ENCODE measurements at regions not wholly inside any gene's neighbourhood (a gene's known extent, or its start where the extent isn't known, plus 50 kb on each side); places are given as distances from the start of the nearest gene placed in this dataset.

GRCh38 chr3:194930377-194931204 is 244.9 kb downstream of the FAM43A start:
- Histone ChIP-seq H3K4me3 (ENCODE audit: low read length) (no peak overlapping the region), H3K9me3 (ENCODE audit: control insufficient read depth, low read length) (no peaks in the 10 kb centered on the region), H3K27me3 (ENCODE audit: control insufficient read depth, insufficient read depth) (no peaks in the 10 kb centered on the region), H3K4me1 (ENCODE audit: control insufficient read depth, insufficient read depth, low read length) (peaks cover 12% of the 10 kb centered on the region), H3K27ac (ENCODE audit: low read length) (peak overlapping the region; percentile 93)
- peak; percentile 84 to 92 for ATAC-seq
- peak; percentile 55 to 84 (median 69) for DNase-seq
- intact Hi-C loops (cut with DNase I) = no loop called here
- 38% methylated on average over 9 of the region's 9 CpGs for WGBS

GRCh38 chr3:194931347-194931746 is 245.7 kb downstream of the FAM43A start:
- no peak overlapping the region for H3K4me3 ChIP-seq (ENCODE audit: low read length)
- H3K4me1 ChIP-seq (ENCODE audit: control insufficient read depth, insufficient read depth, low read length) = peaks cover 12% of the 10 kb centered on the region
- no peak for DNase-seq
- H3K27me3 ChIP-seq (ENCODE audit: control insufficient read depth, insufficient read depth) = no peaks in the 10 kb centered on the region
- H3K27ac ChIP-seq (ENCODE audit: low read length) = peak overlapping the region; percentile 73
- WGBS = 47% methylated on average over 4 of the region's 4 CpGs
- H3K9me3 ChIP-seq (ENCODE audit: control insufficient read depth, low read length) = no peaks in the 10 kb centered on the region
- peak in 1 of 2 donors; percentile 17 for ATAC-seq
- intact Hi-C loops (cut with DNase I) = no loop called here

- intact Hi-C loops (cut with DNase I) = no loop called here
- no peak for DNase-seq
Measured at GRCh38 chr3:194931865-194932264, 246.2 kb downstream of the FAM43A start.

GRCh38 chr3:194933465-194933864 is 247.8 kb downstream of the FAM43A start:
- intact Hi-C loops (cut with DNase I) = no loop called here
- no peak overlapping the region for H3K4me3 ChIP-seq (ENCODE audit: low read length)
- no peaks in the 10 kb centered on the region for H3K9me3 ChIP-seq (ENCODE audit: control insufficient read depth, low read length)
- DNase-seq (no peak), ATAC-seq (no peak)
- no peak overlapping the region for H3K27ac ChIP-seq (ENCODE audit: low read length)
- 91% methylated on average over 5 of the region's 5 CpGs for WGBS
- no peaks in the 10 kb centered on the region for H3K27me3 ChIP-seq (ENCODE audit: control insufficient read depth, insufficient read depth)
- peaks cover 10% of the 10 kb centered on the region for H3K4me1 ChIP-seq (ENCODE audit: control insufficient read depth, insufficient read depth, low read length)

More at GRCh38 chr3:194931865-194932264, 246.2 kb downstream of the FAM43A start:
- WGBS = 70% methylated on average over 2 of the region's 2 CpGs
- H3K27ac ChIP-seq (ENCODE audit: low read length) = peak overlapping the region; percentile 73
- no peak overlapping the region for H3K4me3 ChIP-seq (ENCODE audit: low read length)
- ATAC-seq = no peak
- H3K27me3 ChIP-seq (ENCODE audit: control insufficient read depth, insufficient read depth) = no peaks in the 10 kb centered on the region
- no peaks in the 10 kb centered on the region for H3K9me3 ChIP-seq (ENCODE audit: control insufficient read depth, low read length)
- peaks cover 12% of the 10 kb centered on the region for H3K4me1 ChIP-seq (ENCODE audit: control insufficient read depth, insufficient read depth, low read length)

- Histone ChIP-seq H3K4me1 (ENCODE audit: control insufficient read depth, insufficient read depth, low read length) (peaks cover 15% of the 10 kb centered on the region), H3K27ac (ENCODE audit: low read length) (no peak overlapping the region), H3K4me3 (ENCODE audit: low read length) (no peak overlapping the region), H3K27me3 (ENCODE audit: control insufficient read depth, insufficient read depth) (no peaks in the 10 kb centered on the region), H3K9me3 (ENCODE audit: control insufficient read depth, low read length) (no peaks in the 10 kb centered on the region)
- ATAC-seq (no peak), DNase-seq (peak in 1 of 3 donors; percentile 64)
- intact Hi-C loops (cut with DNase I) = no loop called here
- 85% methylated on average over 4 of the region's 4 CpGs for WGBS
Measured at GRCh38 chr3:194935061-194935460, 249.4 kb downstream of the FAM43A start.

- no peak overlapping the region for H3K4me3 ChIP-seq (ENCODE audit: low read length)
- no peaks in the 10 kb centered on the region for H3K9me3 ChIP-seq (ENCODE audit: control insufficient read depth, low read length)
- ATAC-seq (no peak), DNase-seq (no peak)
- H3K4me1 ChIP-seq (ENCODE audit: control insufficient read depth, insufficient read depth, low read length) = peaks cover 12% of the 10 kb centered on the region
- 87% methylated on average over 10 of the region's 10 CpGs for WGBS
- H3K27ac ChIP-seq (ENCODE audit: low read length) = no peak overlapping the region
- intact Hi-C loops (cut with DNase I) = no loop called here
- H3K27me3 ChIP-seq (ENCODE audit: control insufficient read depth, insufficient read depth) = no peaks in the 10 kb centered on the region
Measured at GRCh38 chr3:194935632-194936470, 250.2 kb downstream of the FAM43A start.

- H3K27ac ChIP-seq (ENCODE audit: low read length) = no peak overlapping the region
Measured at GRCh38 chr3:194936659-194937058, 251.0 kb downstream of the FAM43A start.

GRCh38 chr3:194937144-194937543 is 251.5 kb downstream of the FAM43A start:
- Histone ChIP-seq H3K27ac (ENCODE audit: low read length) (no peak overlapping the region), H3K9me3 (ENCODE audit: control insufficient read depth, low read length) (no peaks in the 10 kb centered on the region), H3K27me3 (ENCODE audit: control insufficient read depth, insufficient read depth) (no peaks in the 10 kb centered on the region), H3K4me3 (ENCODE audit: low read length) (no peak overlapping the region), H3K4me1 (ENCODE audit: control insufficient read depth, insufficient read depth, low read length) (peaks cover 5% of the 10 kb centered on the region)
- DNase-seq = no peak
- WGBS = 97% methylated on average over 5 of the region's 5 CpGs
- ATAC-seq = no peak
- intact Hi-C loops (cut with DNase I) = no loop called here

More at GRCh38 chr3:194936659-194937058, 251.0 kb downstream of the FAM43A start:
- peaks cover 8% of the 10 kb centered on the region for H3K4me1 ChIP-seq (ENCODE audit: control insufficient read depth, insufficient read depth, low read length)
- H3K27me3 ChIP-seq (ENCODE audit: control insufficient read depth, insufficient read depth) = no peaks in the 10 kb centered on the region
- no peak for ATAC-seq
- intact Hi-C loops (cut with DNase I) = no loop called here
- DNase-seq = no peak
- no peaks in the 10 kb centered on the region for H3K9me3 ChIP-seq (ENCODE audit: control insufficient read depth, low read length)
- H3K4me3 ChIP-seq (ENCODE audit: low read length) = no peak overlapping the region
- WGBS = 66% methylated on average over 4 of the region's 4 CpGs

- WGBS = 94% methylated on average over 7 of the region's 7 CpGs
- DNase-seq (no peak), ATAC-seq (no peak)
- H3K4me3 ChIP-seq (ENCODE audit: low read length) = no peak overlapping the region
- H3K4me1 ChIP-seq (ENCODE audit: control insufficient read depth, insufficient read depth, low read length) = peaks cover 5% of the 10 kb centered on the region
- intact Hi-C loops (cut with DNase I) = no loop called here
- no peaks in the 10 kb centered on the region for H3K9me3 ChIP-seq (ENCODE audit: control insufficient read depth, low read length)
- no peak overlapping the region for H3K27ac ChIP-seq (ENCODE audit: low read length)
- H3K27me3 ChIP-seq (ENCODE audit: control insufficient read depth, insufficient read depth) = no peaks in the 10 kb centered on the region
Measured at GRCh38 chr3:194937882-194938321, 252.2 kb downstream of the FAM43A start.

- Histone ChIP-seq H3K27ac (ENCODE audit: low read length) (no peak overlapping the region), H3K27me3 (ENCODE audit: control insufficient read depth, insufficient read depth) (no peaks in the 10 kb centered on the region), H3K9me3 (ENCODE audit: control insufficient read depth, low read length) (no peaks in the 10 kb centered on the region), H3K4me3 (ENCODE audit: low read length) (no peak overlapping the region), H3K4me1 (ENCODE audit: control insufficient read depth, insufficient read depth, low read length) (peaks cover 5% of the 10 kb centered on the region)
- intact Hi-C loops (cut with DNase I) = no loop called here
- WGBS = 63% methylated on average over 8 of the region's 8 CpGs
- DNase-seq = peak; percentile 41 to 83 (median 65)
- ATAC-seq = peak; percentile 19 to 45
Measured at GRCh38 chr3:194938845-194939531, 253.3 kb downstream of the FAM43A start.
